ENCODE measurements at regions not wholly inside any gene's neighbourhood (a gene's known extent, or its start where the extent isn't known, plus 50 kb on each side); places are given as distances from the start of the nearest gene placed in this dataset.

GRCh38 chr2:5440174-5440573, 252.0 kb upstream of the SOX11 start:
- no peak for DNase-seq

GRCh38 chr2:5442736-5443135, 249.4 kb upstream of the SOX11 start:
- DNase-seq = peak; percentile 10

- DNase-seq = no peak
These were observed 248.0 kb upstream of the SOX11 start for GRCh38 chr2:5444168-5444567.

GRCh38 chr2:5444854-5445253, 247.3 kb upstream of the SOX11 start:
- DNase-seq = no peak

GRCh38 chr2:5449867-5450266, 242.3 kb upstream of the SOX11 start:
- DNase-seq = no peak

GRCh38 chr2:5453220-5454050, 238.7 kb upstream of the SOX11 start:
- peak; percentile 30 for DNase-seq

- DNase-seq = no peak
These were observed 238.2 kb upstream of the SOX11 start for GRCh38 chr2:5454051-5454390.

- DNase-seq = no peak
These were observed 233.1 kb upstream of the SOX11 start for GRCh38 chr2:5459041-5459440.

- DNase-seq = no peak
These were observed 227.5 kb upstream of the SOX11 start for GRCh38 chr2:5464657-5465056.

GRCh38 chr2:5465859-5466258, 226.3 kb upstream of the SOX11 start:
- DNase-seq = no peak

- DNase-seq = no peak
These were observed 224.8 kb upstream of the SOX11 start for GRCh38 chr2:5467178-5467905.

- no peak for DNase-seq
These were observed 219.5 kb upstream of the SOX11 start for GRCh38 chr2:5472673-5473072.

GRCh38 chr2:5473635-5474034, 218.5 kb upstream of the SOX11 start:
- DNase-seq = peak; percentile 86

GRCh38 chr2:5474716-5475115, 217.5 kb upstream of the SOX11 start:
- no peak for DNase-seq

- DNase-seq = peak; percentile 25
These were observed 212.8 kb upstream of the SOX11 start for GRCh38 chr2:5479265-5479928.

GRCh38 chr2:5482929-5483331, 209.3 kb upstream of the SOX11 start:
- peak; percentile 88 for DNase-seq

GRCh38 chr2:5484868-5485267, 207.3 kb upstream of the SOX11 start:
- no peak for DNase-seq

GRCh38 chr2:5491523-5491922, 200.7 kb upstream of the SOX11 start:
- no peak for DNase-seq

GRCh38 chr2:5493256-5493655, 198.9 kb upstream of the SOX11 start:
- DNase-seq = no peak

- no peak for DNase-seq
These were observed 198.0 kb upstream of the SOX11 start for GRCh38 chr2:5494212-5494611.

GRCh38 chr2:5495586-5495985, 196.6 kb upstream of the SOX11 start:
- DNase-seq = no peak

- no peak for DNase-seq
These were observed 194.3 kb upstream of the SOX11 start for GRCh38 chr2:5497874-5498273.

- no peak for DNase-seq
These were observed 190.4 kb upstream of the SOX11 start for GRCh38 chr2:5501807-5502206.

All from tongue (tissue), 1 donor.